HEK293T (cell line): ENCODE measurements at regions not wholly inside any gene's neighbourhood (a gene's known extent, or its start where the extent isn't known, plus 50 kb on each side); places are given as distances from the start of the nearest gene placed in this dataset.
"Not testable (repeated sequence)": the region's sequence is repeated elsewhere in the genome, so short reads cannot be mapped to it uniquely, and the experiment has no call there.

Source experiments
- CTCF ChIA-PET: fragments of 350-600 bp; formaldehyde crosslinking; extraction: SDS; loops from one replicate; lab custom pipeline; 2021; ENCODE audit warnings: antibody characterized with exemption, inconsistent platforms; lab: Yijun Ruan, JAX
- POLR2A ChIA-PET: fragments of 350-600 bp; formaldehyde crosslinking; extraction: SDS; loops from one replicate; lab custom pipeline; 2020; ENCODE audit warnings: antibody characterized with exemption, inconsistent platforms; lab: Yijun Ruan, JAX
- DNase-seq: peaks from one replicate; pipeline ENCODE4 v3.0.0; 2012; ENCODE audit warnings: mixed read lengths; ENCODE audit errors: extremely low spot score
- ARNT ChIP-seq: fragments of 450-650 bp; IDR thresholded peaks from 2 replicates; pipeline ENCODE4 v1.6.1; 2017; ENCODE audit warnings: mild to moderate bottlenecking
- BHLHE40 ChIP-seq: fragments of 450-650 bp; IDR thresholded peaks from 2 replicates; pipeline ENCODE4 v1.6.1; 2016; ENCODE audit warnings: mild to moderate bottlenecking, moderate library complexity, borderline replicate concordance
- CTBP1 ChIP-seq: fragments of 450-650 bp; IDR thresholded peaks from 2 replicates; pipeline ENCODE4 v1.6.1; 2016; ENCODE audit warnings: borderline replicate concordance
- ELF4 ChIP-seq: fragments of 450-650 bp; IDR thresholded peaks from 2 replicates; pipeline ENCODE4 v1.6.1; 2017; ENCODE audit warnings: antibody characterized with exemption
- FOXA1 ChIP-seq: fragments of 450-650 bp; IDR thresholded peaks from 2 replicates; pipeline ENCODE4 v1.6.1; 2016; ENCODE audit warnings: mild to moderate bottlenecking
- FOXK2 ChIP-seq: fragments of 450-650 bp; IDR thresholded peaks from 2 replicates; pipeline ENCODE4 v1.6.1; 2016; ENCODE audit warnings: mild to moderate bottlenecking
- FOXM1 ChIP-seq: fragments of 450-650 bp; IDR thresholded peaks from 2 replicates; pipeline ENCODE4 v1.6.1; 2017; ENCODE audit warnings: mild to moderate bottlenecking, borderline replicate concordance
- HDGF ChIP-seq: fragments of 450-650 bp; IDR thresholded peaks from 2 replicates; pipeline ENCODE4 v1.6.1; 2017; ENCODE audit warnings: antibody characterized with exemption, borderline replicate concordance
- L3MBTL2 ChIP-seq: fragments of 450-650 bp; conservative IDR thresholded peaks from 2 replicates; pipeline ENCODE4 v1.6.1; 2016; ENCODE audit warnings: mild to moderate bottlenecking
- LEF1 ChIP-seq: fragments of 450-650 bp; IDR thresholded peaks from 2 replicates; pipeline ENCODE4 v1.6.1; 2017; ENCODE audit warnings: mild to moderate bottlenecking, borderline replicate concordance
- NFRKB ChIP-seq: fragments of 450-650 bp; IDR thresholded peaks from 2 replicates; pipeline ENCODE4 v1.6.1; 2016; ENCODE audit warnings: mild to moderate bottlenecking, moderate library complexity
- SP1 ChIP-seq: fragments of 450-650 bp; IDR thresholded peaks from 2 replicates; pipeline ENCODE4 v1.6.1; 2017
- SUZ12 ChIP-seq: fragments of 450-650 bp; IDR thresholded peaks from 2 replicates; pipeline ENCODE4 v1.6.1; 2016; ENCODE audit warnings: mild to moderate bottlenecking
- TARDBP ChIP-seq: fragments of 450-650 bp; IDR thresholded peaks from 2 replicates; pipeline ENCODE4 v1.6.1; 2016
- ZNF384 ChIP-seq: fragments of 450-650 bp; IDR thresholded peaks from 2 replicates; pipeline ENCODE4 v1.6.1; 2016
- TF ChIP-seq, protein P1 (sequence below): fragments of 450-650 bp; IDR thresholded peaks from 2 replicates; pipeline ENCODE4 v1.6.1; 2016

- TF ChIP-seq, protein P1, sequence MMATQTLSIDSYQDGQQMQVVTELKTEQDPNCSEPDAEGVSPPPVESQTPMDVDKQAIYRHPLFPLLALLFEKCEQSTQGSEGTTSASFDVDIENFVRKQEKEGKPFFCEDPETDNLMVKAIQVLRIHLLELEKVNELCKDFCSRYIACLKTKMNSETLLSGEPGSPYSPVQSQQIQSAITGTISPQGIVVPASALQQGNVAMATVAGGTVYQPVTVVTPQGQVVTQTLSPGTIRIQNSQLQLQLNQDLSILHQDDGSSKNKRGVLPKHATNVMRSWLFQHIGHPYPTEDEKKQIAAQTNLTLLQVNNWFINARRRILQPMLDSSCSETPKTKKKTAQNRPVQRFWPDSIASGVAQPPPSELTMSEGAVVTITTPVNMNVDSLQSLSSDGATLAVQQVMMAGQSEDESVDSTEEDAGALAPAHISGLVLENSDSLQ, result 0 out of 2 replicates have a peak, but pooled peaks have one; percentile 8
- no peak for TF ChIP-seq SUZ12
- no peak for TF ChIP-seq FOXM1
- CTCF ChIA-PET, result no interaction called here
Measured at GRCh38 chr9:86577420-86578333, 223.5 kb upstream of the TUT7 start.

GRCh38 chr9:86575825-86576525, 221.8 kb upstream of the TUT7 start:
- no peak for DNase-seq
- CTCF ChIA-PET, result no interaction called here
- POLR2A ChIA-PET, result no interaction called here
- TF ChIP-seq ARNT (no peak), SP1 (no peak), SUZ12 (no peak), HDGF (no peak), CTBP1 (no peak), NFRKB (no peak), ZNF384 (no peak), TARDBP (no peak), ELF4 (no peak), FOXM1 (no peak), BHLHE40 (no peak), L3MBTL2 (no peak), FOXA1 (no peak)
- TF ChIP-seq, protein P1, result no peak

More at GRCh38 chr9:86577420-86578333, 223.5 kb upstream of the TUT7 start:
- POLR2A ChIA-PET, result no interaction called here
- no peak for DNase-seq

DNA sequence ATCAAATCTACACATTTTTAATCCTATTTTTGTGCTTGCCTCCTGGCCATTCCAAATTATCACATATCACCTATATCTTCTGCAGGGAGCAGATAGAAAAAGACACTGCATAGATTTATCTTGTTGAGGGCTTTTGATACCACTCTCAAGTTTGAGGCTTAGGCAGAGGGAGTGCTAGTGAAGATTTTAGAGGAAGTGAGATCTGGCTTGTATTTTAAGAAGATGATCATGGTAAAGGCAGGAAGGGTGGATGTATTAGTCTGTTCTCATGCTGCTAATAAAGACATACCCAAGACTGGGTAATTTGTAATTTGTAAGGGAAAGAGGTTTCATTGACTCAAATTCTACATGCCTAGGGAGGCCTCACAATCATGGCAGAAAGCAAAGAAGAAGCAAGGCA, 220.9 kb upstream of the TUT7 start:
- TF ChIP-seq SUZ12 (no peak), L3MBTL2 (no peak), SP1 (no peak), ARNT (no peak), CTBP1 (no peak), NFRKB (no peak), BHLHE40 (no peak), ELF4 (no peak), TARDBP (no peak), HDGF (no peak), FOXK2 (no peak)
- TF ChIP-seq, protein P1, result no peak
- CTCF ChIA-PET, result no interaction called here
- POLR2A ChIA-PET, result no interaction called here
- no peak for DNase-seq

- ChIA-PET CTCF (no interaction called here), POLR2A (no interaction called here)
- TF ChIP-seq HDGF, result no peak
- no peak for TF ChIP-seq FOXA1
- TF ChIP-seq CTBP1, result no peak
- TF ChIP-seq, protein P1, result no peak
- no peak for TF ChIP-seq ZNF384
- TF ChIP-seq FOXM1, result no peak
- no peak for TF ChIP-seq NFRKB
- TF ChIP-seq FOXK2, result no peak
- TF ChIP-seq BHLHE40, result no peak
- no peak for TF ChIP-seq TARDBP
- TF ChIP-seq LEF1, result no peak
- no peak for TF ChIP-seq ELF4
- no peak for TF ChIP-seq ARNT
- no peak for TF ChIP-seq SP1
- no peak for TF ChIP-seq SUZ12
- DNase-seq, result no peak
Measured at GRCh38 chr9:86573886-86574285, 219.7 kb upstream of the TUT7 start.

DNA sequence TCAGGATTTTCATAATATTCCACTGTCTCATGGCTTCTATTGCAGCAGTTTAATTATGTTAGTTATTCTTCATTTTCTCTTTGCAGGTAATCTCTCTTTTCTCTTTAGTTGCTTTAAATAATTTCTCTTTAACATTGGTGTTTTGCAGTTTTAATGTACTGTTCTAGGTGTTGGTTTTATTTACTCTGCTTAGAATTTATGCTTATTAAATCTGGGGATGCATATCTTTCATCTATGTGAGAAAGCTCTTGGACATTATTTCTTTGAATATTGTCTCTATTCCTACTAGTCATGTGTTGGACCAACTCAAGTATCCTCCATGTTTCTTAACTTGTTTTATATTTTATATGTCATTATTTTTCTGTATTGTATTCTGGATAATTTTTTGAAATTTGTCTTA, 218.7 kb upstream of the TUT7 start:
- no peak for DNase-seq
- TF ChIP-seq HDGF (no peak), L3MBTL2 (no peak), CTBP1 (no peak), ELF4 (no peak), FOXA1 (no peak), TARDBP (no peak), SUZ12 (no peak), FOXK2 (no peak), SP1 (no peak), ARNT (no peak), NFRKB (no peak), ZNF384 (no peak), BHLHE40 (no peak), LEF1 (no peak), FOXM1 (no peak)
- TF ChIP-seq, protein P1, result no peak
- POLR2A ChIA-PET, result no interaction called here
- CTCF ChIA-PET, result no interaction called here

- DNase-seq, POLR2A ChIA-PET, CTCF ChIA-PET: not testable (repeated sequence)
Measured at GRCh38 chr9:86565603-86566002, 211.4 kb upstream of the TUT7 start.
